ENCODE measurements at regions not wholly inside any gene's neighbourhood (a gene's known extent, or its start where the extent isn't known, plus 50 kb on each side); places are given as distances from the start of the nearest gene placed in this dataset.

DNA sequence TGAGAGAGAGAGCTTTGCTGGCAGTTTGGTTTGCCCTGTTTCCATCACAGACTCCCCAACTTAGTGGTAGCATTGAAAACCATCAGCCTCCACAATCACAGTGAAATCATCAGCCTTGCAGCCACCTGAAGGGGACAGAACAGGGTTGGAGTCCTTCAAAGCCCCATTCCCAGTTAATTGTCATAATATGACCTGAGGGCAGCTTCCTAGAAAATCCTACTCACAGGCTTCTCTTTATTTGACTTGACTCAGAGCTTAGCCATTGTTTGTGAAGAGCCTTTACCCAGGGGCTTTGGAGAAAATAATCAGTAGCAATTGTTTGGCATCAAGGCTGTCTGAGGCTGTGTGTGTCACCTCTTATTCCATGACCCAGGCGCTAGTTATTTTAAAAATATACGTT lies 308.7 kb downstream of the CBLN2 start:
- H3K36me3 ChIP-seq (replicated peaks) = no peaks in the 10 kb centered on the region
- no peaks in the 10 kb centered on the region for H3K27me3 ChIP-seq (replicated peaks)
- no peak overlapping the region for H3K27ac ChIP-seq
- TF ChIP-seq, protein P1, sequence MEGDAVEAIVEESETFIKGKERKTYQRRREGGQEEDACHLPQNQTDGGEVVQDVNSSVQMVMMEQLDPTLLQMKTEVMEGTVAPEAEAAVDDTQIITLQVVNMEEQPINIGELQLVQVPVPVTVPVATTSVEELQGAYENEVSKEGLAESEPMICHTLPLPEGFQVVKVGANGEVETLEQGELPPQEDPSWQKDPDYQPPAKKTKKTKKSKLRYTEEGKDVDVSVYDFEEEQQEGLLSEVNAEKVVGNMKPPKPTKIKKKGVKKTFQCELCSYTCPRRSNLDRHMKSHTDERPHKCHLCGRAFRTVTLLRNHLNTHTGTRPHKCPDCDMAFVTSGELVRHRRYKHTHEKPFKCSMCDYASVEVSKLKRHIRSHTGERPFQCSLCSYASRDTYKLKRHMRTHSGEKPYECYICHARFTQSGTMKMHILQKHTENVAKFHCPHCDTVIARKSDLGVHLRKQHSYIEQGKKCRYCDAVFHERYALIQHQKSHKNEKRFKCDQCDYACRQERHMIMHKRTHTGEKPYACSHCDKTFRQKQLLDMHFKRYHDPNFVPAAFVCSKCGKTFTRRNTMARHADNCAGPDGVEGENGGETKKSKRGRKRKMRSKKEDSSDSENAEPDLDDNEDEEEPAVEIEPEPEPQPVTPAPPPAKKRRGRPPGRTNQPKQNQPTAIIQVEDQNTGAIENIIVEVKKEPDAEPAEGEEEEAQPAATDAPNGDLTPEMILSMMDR (IDR thresholded peaks at IDR 0.05; ENCODE audit: low read depth, low read length, missing control alignments) = no peak
- H3K4me3 ChIP-seq (ENCODE audit: low read depth, low read length) = no peak overlapping the region
- DNase-seq = no peak
- in situ Hi-C loops (cut with HindIII; ENCODE audit: low pct_ligation_motif_present, low sequenced_read_pairs) = no loop called here

DNA sequence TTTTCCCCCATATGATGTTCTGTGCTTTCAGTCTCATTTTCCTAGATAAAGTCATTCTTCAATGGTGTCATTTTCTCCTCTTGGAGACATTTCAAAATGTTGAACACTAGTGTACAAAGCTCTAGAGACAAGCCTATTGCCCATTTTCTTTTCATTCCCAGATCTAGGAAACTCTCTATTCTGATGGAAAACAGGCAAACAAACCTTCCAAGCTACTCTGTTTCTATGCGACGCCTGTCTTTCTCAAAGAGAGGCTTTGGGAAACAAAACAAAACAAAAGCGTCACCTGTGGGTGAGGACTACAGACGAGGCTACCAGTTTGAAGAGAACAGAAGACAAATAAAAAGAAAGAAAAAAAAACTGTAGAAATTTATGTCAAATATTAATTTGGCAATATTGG lies 311.0 kb downstream of the CBLN2 start:
- DNase-seq = no peak
- in situ Hi-C loops (cut with HindIII; ENCODE audit: low pct_ligation_motif_present, low sequenced_read_pairs) = no loop called here
- no peak overlapping the region for H3K27ac ChIP-seq
- H3K4me3 ChIP-seq (ENCODE audit: low read depth, low read length) = no peak overlapping the region
- H3K27me3 ChIP-seq (replicated peaks) = no peaks in the 10 kb centered on the region
- TF ChIP-seq, protein P1 (IDR thresholded peaks at IDR 0.05; ENCODE audit: low read depth, low read length, missing control alignments) = no peak
- no peaks in the 10 kb centered on the region for H3K36me3 ChIP-seq (replicated peaks)

DNA sequence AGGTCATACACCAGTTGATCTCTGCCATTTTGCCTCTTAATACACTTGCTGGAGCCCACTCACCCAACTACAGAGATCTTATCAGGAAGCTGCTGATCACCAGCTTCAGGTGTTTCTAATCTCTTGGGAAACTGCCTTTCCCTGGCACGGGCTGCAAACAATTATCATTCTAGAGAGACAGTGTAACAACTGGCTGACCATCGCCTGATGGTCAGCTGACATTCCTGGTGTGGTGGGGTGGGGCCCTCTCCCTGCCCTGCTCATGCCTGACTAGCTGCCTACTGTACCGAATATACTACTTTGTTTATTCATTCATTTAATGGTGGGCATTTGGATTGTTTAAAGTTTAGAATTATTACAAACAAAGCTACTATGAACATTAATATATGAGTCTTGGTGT lies 311.5 kb downstream of the CBLN2 start:
- H3K27me3 ChIP-seq (replicated peaks) = no peaks in the 10 kb centered on the region
- no peaks in the 10 kb centered on the region for H3K36me3 ChIP-seq (replicated peaks)
- no peak overlapping the region for H3K27ac ChIP-seq
- in situ Hi-C loops (cut with HindIII; ENCODE audit: low pct_ligation_motif_present, low sequenced_read_pairs) = no loop called here
- TF ChIP-seq, protein P1 (IDR thresholded peaks at IDR 0.05; ENCODE audit: low read depth, low read length, missing control alignments) = no peak
- no peak overlapping the region for H3K4me3 ChIP-seq (ENCODE audit: low read depth, low read length)
- DNase-seq = no peak

DNA sequence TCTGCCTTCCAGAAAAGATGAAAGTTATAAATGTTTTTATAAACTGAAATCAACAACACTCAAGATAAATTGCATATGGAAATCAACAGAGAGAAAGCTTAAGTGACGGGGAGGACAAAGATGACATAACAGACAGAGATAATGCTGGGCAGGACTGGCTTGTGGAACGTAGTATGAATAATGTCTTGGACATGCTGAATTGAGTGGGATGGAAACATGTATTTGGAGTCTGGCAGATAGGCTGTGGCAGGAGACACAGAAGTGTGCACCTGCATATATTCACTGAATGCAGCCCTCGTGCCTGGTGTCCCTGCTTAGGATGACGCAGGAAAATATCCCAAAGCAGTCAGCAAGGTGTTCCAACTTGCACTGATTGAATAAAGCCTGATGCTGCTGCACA lies 318.2 kb downstream of the CBLN2 start:
- Histone ChIP-seq H3K4me3 (ENCODE audit: low read depth, low read length) (no peak overlapping the region), H3K27me3 (replicated peaks) (no peaks in the 10 kb centered on the region), H3K27ac (no peak overlapping the region), H3K36me3 (replicated peaks) (no peaks in the 10 kb centered on the region)
- in situ Hi-C loops (cut with HindIII; ENCODE audit: low pct_ligation_motif_present, low sequenced_read_pairs) = no loop called here
- no peak for DNase-seq
- TF ChIP-seq, protein P1 (IDR thresholded peaks at IDR 0.05; ENCODE audit: low read depth, low read length, missing control alignments) = no peak

DNA sequence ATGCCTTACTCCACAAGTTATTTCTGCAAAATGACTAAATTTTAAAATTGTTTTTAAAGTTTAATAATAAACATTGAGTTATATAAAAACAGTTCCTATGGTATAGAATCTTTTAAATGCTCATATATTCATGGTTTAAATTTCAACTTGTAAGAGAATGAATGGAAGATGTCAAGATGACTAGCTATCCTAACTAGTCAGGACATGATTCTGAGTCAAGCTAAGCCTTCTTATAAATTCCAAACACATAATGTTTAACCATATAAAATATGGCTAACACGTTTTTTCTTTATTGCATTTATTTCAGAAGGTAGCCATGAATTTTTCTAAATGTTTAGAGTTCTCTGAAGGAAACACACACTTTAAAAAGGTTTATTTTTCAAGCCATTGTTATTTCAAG lies 320.4 kb downstream of the CBLN2 start:
- H3K27me3 ChIP-seq (replicated peaks) = no peaks in the 10 kb centered on the region
- in situ Hi-C loops (cut with HindIII; ENCODE audit: low pct_ligation_motif_present, low sequenced_read_pairs) = no loop called here
- DNase-seq = no peak
- no peak overlapping the region for H3K27ac ChIP-seq
- TF ChIP-seq, protein P1 (IDR thresholded peaks at IDR 0.05; ENCODE audit: low read depth, low read length, missing control alignments) = no peak
- H3K4me3 ChIP-seq (ENCODE audit: low read depth, low read length) = no peak overlapping the region
- H3K36me3 ChIP-seq (replicated peaks) = no peaks in the 10 kb centered on the region

DNA sequence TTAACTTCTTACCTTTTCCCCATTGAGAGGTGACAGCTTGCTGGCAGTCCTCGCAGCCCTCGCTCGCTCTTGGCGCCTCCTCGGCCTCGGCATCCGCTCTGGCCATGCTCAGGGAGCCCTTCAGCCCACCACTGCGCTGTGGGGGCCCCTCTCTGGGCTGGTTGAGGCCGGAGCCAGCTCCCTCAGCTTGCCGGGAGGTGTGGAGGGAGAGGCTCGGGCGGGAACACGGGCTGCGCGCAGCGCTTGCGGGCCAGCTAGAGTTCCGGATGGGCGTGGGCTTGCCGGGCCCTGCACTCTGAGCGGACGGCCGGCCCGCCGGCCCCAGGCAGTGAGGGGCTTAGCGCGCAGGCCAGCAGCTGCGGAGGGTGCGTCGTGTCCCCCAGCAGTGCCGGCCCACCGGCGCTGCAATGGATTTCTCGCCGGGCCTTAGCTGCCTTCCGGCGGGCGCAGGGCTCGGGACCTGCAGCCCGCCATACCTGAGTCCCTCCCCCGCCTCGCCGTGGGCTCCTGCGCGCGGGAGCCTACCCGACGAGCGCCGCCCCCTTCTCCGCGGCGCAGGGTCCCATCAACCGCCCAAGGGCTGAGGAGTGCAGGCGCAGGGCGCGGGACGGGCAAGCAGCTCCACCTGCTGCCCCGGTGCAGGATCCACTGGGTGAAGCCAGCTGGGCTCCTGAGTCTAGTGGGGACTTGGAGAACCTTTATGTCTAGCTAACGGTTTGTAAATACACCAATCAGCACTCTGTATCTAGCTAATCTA lies 335.0 kb downstream of the CBLN2 start:
- in situ Hi-C loops (cut with HindIII; ENCODE audit: low pct_ligation_motif_present, low sequenced_read_pairs) = no loop called here
- TF ChIP-seq, protein P1 (IDR thresholded peaks at IDR 0.05; ENCODE audit: low read depth, low read length, missing control alignments) = no peak
- Histone ChIP-seq H3K4me3 (ENCODE audit: low read depth, low read length) (no peak overlapping the region), H3K27ac (no peak overlapping the region), H3K36me3 (replicated peaks) (no peaks in the 10 kb centered on the region), H3K27me3 (replicated peaks) (no peaks in the 10 kb centered on the region)
- no peak for DNase-seq

Data from brain microvascular endothelial cell (primary cell).